A549 (cell line): ENCODE measurements at regions not wholly inside any gene's neighbourhood (a gene's known extent, or its start where the extent isn't known, plus 50 kb on each side); places are given as distances from the start of the nearest gene placed in this dataset.

Experiments used
- ATAC-seq, 2 experiments: fragments of 200-7000 bp in 1 of 2; fragments of >200 bp in 1 of 2; cut with Nextera tagmentation in 1 of 2; cut with Tn5 transposase in 1 of 2; 3 replicates each; pipeline versions ENCODE4 v1.8.0 to v1.9.1; 2018 to 2020; ENCODE audit warnings: mild to moderate bottlenecking in 1 of 2, moderate library complexity in 1 of 2
- CTCF ChIA-PET: fragments of 300-600 bp; sonication (Branson Sonifier 250); formaldehyde crosslinking; extraction: SDS; loops from one replicate; lab custom pipeline; 2021; ENCODE audit warnings: antibody characterized with exemption, inconsistent platforms; lab: Yijun Ruan, JAX
- POLR2A ChIA-PET: fragments of 350-600 bp; formaldehyde crosslinking; extraction: SDS; loops from one replicate; lab custom pipeline; 2021; ENCODE audit warnings: antibody characterized with exemption, inconsistent platforms; lab: Yijun Ruan, JAX
- DNase-seq, 2 experiments: peaks; one replicate each; pipeline versions ENCODE4 v3.0.0 to v3.0.0-alpha.2; 2011 to 2016; ENCODE audit warnings: low read depth in 1 of 2, low spot score in 1 of 2
- FAIRE-seq: peaks from 2 replicates; lab custom pipeline; 2011; peaks lifted over from hg19 to GRCh38; lab: Jason Lieb, UNC
- H3K27ac ChIP-seq, 2 experiments: fragments of >200 bp; sonication (Bioruptor Twin); formaldehyde crosslinking; 3 replicates each; pipeline ENCODE4 v1.5.1; 2016 to 2017
- H3K4me1 ChIP-seq: fragments of >200 bp; sonication (Bioruptor Twin); formaldehyde crosslinking; 3 replicates; pipeline ENCODE4 v1.6.1; 2016
- H3K4me2 ChIP-seq: fragments of >200 bp; sonication (Bioruptor Twin); formaldehyde crosslinking; 3 replicates; pipeline ENCODE4 v1.6.1; 2016
- H3K4me3 ChIP-seq: fragments of >200 bp; sonication (Bioruptor Twin); formaldehyde crosslinking; 3 replicates; pipeline ENCODE4 v1.5.1; 2016
- H3K9me3 ChIP-seq: fragments of >200 bp; sonication (Bioruptor Twin); formaldehyde crosslinking; 3 replicates; pipeline ENCODE4 v1.6.1; 2016
- CBX8 ChIP-seq: fragments of 200-600 bp; sonication (generic); IDR thresholded peaks from 2 replicates; pipeline ENCODE4 v1.6.1; 2016
- CTCF ChIP-seq: fragments of >200 bp; sonication (Bioruptor Twin); formaldehyde crosslinking; IDR thresholded peaks from 3 replicates; pipeline ENCODE4 v1.5.1; 2016
- ELK1 ChIP-seq: fragments of 150-350 bp; IDR thresholded peaks from 2 replicates; pipeline ENCODE4 v1.6.1; 2014; ENCODE audit warnings: low read depth, mild to moderate bottlenecking, low read length
- ESRRA ChIP-seq: fragments of 150-350 bp; IDR thresholded peaks from 2 replicates; pipeline ENCODE4 v1.6.1; 2014; ENCODE audit warnings: mild to moderate bottlenecking, low read length, borderline replicate concordance
- FOSB ChIP-seq: fragments of 250-450 bp; sonication (Bioruptor Pico); IDR thresholded peaks from 2 replicates; pipeline ENCODE4 v1.5.0; 2020; ENCODE audit warnings: mild to moderate bottlenecking, moderate library complexity
- HES2 ChIP-seq: fragments of >200 bp; sonication (Bioruptor Twin); formaldehyde crosslinking; IDR thresholded peaks from 2 replicates; pipeline ENCODE4 v1.6.1; 2016
- NFE2L2 ChIP-seq: fragments of 150-350 bp; conservative IDR thresholded peaks from 2 replicates; pipeline ENCODE4 v1.6.1; 2014; ENCODE audit warnings: low read length
- NR3C1 ChIP-seq: fragments of >200 bp; sonication (Bioruptor Twin); formaldehyde crosslinking; IDR thresholded peaks from 3 replicates; pipeline ENCODE4 v1.6.1; 2017
- PBX3 ChIP-seq: IDR thresholded peaks from 2 replicates; pipeline ENCODE4 v1.6.1; 2012
- PHF8 ChIP-seq: fragments of 200-600 bp; sonication (generic); IDR thresholded peaks from 2 replicates; pipeline ENCODE4 v1.6.1; 2016; ENCODE audit warnings: low read depth, mild to moderate bottlenecking, antibody characterized with exemption, moderate library complexity, borderline replicate concordance
- RARB ChIP-seq: fragments of 250-450 bp; sonication (Bioruptor Pico); IDR thresholded peaks from 2 replicates; pipeline ENCODE4 v1.8.0; 2021; ENCODE audit warnings: mild to moderate bottlenecking, moderate library complexity
- RCOR1 ChIP-seq: fragments of 150-350 bp; IDR thresholded peaks from 2 replicates; pipeline ENCODE4 v1.6.1; 2014; ENCODE audit warnings: antibody characterized with exemption, low read length, low read depth
- SMC3 ChIP-seq: fragments of >200 bp; sonication (Bioruptor Twin); formaldehyde crosslinking; IDR thresholded peaks from 3 replicates; pipeline ENCODE4 v1.6.1; 2018; ENCODE audit warnings: inconsistent platforms
- SREBF2 ChIP-seq: fragments of 450-650 bp; IDR thresholded peaks from 2 replicates; pipeline ENCODE4 v1.6.1; 2014; ENCODE audit warnings: mild to moderate bottlenecking, moderate library complexity
- ZFP36 ChIP-seq: fragments of 450-650 bp; IDR thresholded peaks from 2 replicates; pipeline ENCODE4 v1.6.1; 2014; ENCODE audit warnings: borderline replicate concordance; ENCODE audit not compliant: partially characterized antibody
- ZNF302 ChIP-seq: fragments of 250-450 bp; sonication (Bioruptor Pico); IDR thresholded peaks from 2 replicates; pipeline ENCODE4 v1.9.0; 2021; ENCODE audit warnings: inconsistent platforms, mild to moderate bottlenecking, moderate library complexity
- ZSCAN20 ChIP-seq: fragments of 250-450 bp; sonication (Bioruptor Pico); IDR thresholded peaks from 2 replicates; pipeline ENCODE4 v1.8.0; 2022; ENCODE audit warnings: mild to moderate bottlenecking, moderate library complexity
- WGBS: methylation state at CpG from one replicate; pipeline ENCODE4 v1.1.6; 2017; ENCODE audit errors: missing lambda C conversion rate; 5-methylcytosine and 5-hydroxymethylcytosine counted together
- TF ChIP-seq, protein P1 (sequence below): fragments of 450-650 bp; IDR thresholded peaks from 2 replicates; pipeline ENCODE4 v1.6.1; 2014; ENCODE audit warnings: antibody characterized with exemption
- TF ChIP-seq, protein P2 (sequence below): fragments of 200-600 bp; sonication (generic); IDR thresholded peaks from 2 replicates; pipeline ENCODE4 v1.6.1; 2016; ENCODE audit warnings: antibody characterized with exemption, mild to moderate bottlenecking, moderate library complexity
- TF ChIP-seq, protein P3 (sequence below): fragments of 250-450 bp; sonication (Bioruptor Pico); IDR thresholded peaks from 2 replicates; pipeline ENCODE4 v1.5.0; 2021; ENCODE audit warnings: mild to moderate bottlenecking, moderate library complexity, borderline replicate concordance

DNA sequence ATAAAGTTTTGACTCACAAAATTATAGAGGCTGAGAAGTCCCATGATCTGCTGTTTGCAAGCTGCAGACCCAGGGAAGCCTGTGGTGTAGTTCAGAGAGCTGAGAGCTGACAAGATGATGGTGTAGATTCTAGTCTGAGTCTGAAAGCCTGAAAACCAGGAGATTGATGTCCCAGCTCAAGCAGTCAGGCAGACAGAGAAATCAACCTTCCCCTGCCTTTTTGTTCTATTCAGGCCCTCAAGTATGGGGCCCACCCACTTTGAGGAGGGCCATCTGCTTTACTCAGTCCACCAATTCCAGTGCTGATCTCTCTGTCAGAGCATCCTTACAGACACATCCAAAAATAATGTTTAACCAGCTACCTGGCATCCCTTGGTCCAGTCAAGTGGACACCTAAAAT is 479.6 kb downstream of the STK39 start:
- CTCF ChIA-PET: no interaction called here
- no peak overlapping the region for H3K27ac ChIP-seq
- FAIRE-seq (no peak), ATAC-seq (no peak), DNase-seq (no peak)
- H3K9me3 ChIP-seq: no peaks in the 10 kb centered on the region
- H3K4me3 ChIP-seq: no peak overlapping the region
- POLR2A ChIA-PET: no interaction called here
- TF ChIP-seq HES2: no peak
- no peak for TF ChIP-seq ELK1
- no peak for TF ChIP-seq CBX8
- TF ChIP-seq, protein P1, sequence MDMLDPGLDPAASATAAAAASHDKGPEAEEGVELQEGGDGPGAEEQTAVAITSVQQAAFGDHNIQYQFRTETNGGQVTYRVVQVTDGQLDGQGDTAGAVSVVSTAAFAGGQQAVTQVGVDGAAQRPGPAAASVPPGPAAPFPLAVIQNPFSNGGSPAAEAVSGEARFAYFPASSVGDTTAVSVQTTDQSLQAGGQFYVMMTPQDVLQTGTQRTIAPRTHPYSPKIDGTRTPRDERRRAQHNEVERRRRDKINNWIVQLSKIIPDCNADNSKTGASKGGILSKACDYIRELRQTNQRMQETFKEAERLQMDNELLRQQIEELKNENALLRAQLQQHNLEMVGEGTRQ: no peak
- no peak for TF ChIP-seq ZFP36
- no peak for TF ChIP-seq PHF8
- no peak for TF ChIP-seq ESRRA
- no peak for TF ChIP-seq ZSCAN20 (CRISPR knock-in tag)
- TF ChIP-seq SMC3: no peak
- no peak for TF ChIP-seq NR3C1
- no peak for TF ChIP-seq RCOR1
- TF ChIP-seq, protein P2, sequence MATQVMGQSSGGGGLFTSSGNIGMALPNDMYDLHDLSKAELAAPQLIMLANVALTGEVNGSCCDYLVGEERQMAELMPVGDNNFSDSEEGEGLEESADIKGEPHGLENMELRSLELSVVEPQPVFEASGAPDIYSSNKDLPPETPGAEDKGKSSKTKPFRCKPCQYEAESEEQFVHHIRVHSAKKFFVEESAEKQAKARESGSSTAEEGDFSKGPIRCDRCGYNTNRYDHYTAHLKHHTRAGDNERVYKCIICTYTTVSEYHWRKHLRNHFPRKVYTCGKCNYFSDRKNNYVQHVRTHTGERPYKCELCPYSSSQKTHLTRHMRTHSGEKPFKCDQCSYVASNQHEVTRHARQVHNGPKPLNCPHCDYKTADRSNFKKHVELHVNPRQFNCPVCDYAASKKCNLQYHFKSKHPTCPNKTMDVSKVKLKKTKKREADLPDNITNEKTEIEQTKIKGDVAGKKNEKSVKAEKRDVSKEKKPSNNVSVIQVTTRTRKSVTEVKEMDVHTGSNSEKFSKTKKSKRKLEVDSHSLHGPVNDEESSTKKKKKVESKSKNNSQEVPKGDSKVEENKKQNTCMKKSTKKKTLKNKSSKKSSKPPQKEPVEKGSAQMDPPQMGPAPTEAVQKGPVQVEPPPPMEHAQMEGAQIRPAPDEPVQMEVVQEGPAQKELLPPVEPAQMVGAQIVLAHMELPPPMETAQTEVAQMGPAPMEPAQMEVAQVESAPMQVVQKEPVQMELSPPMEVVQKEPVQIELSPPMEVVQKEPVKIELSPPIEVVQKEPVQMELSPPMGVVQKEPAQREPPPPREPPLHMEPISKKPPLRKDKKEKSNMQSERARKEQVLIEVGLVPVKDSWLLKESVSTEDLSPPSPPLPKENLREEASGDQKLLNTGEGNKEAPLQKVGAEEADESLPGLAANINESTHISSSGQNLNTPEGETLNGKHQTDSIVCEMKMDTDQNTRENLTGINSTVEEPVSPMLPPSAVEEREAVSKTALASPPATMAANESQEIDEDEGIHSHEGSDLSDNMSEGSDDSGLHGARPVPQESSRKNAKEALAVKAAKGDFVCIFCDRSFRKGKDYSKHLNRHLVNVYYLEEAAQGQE: no peak
- no peak for TF ChIP-seq RARB (CRISPR knock-in tag)
- TF ChIP-seq PBX3: no peak
- TF ChIP-seq, protein P3, sequence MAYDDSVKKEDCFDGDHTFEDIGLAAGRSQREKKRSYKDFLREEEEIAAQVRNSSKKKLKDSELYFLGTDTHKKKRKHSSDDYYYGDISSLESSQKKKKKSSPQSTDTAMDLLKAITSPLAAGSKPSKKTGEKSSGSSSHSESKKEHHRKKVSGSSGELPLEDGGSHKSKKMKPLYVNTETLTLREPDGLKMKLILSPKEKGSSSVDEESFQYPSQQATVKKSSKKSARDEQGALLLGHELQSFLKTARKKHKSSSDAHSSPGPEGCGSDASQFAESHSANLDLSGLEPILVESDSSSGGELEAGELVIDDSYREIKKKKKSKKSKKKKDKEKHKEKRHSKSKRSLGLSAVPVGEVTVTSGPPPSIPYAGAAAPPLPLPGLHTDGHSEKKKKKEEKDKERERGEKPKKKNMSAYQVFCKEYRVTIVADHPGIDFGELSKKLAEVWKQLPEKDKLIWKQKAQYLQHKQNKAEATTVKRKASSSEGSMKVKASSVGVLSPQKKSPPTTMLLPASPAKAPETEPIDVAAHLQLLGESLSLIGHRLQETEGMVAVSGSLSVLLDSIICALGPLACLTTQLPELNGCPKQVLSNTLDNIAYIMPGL (CRISPR knock-in tag): no peak
- no peak for TF ChIP-seq SREBF2
- TF ChIP-seq FOSB (CRISPR knock-in tag): no peak
- H3K4me2 ChIP-seq: no peak overlapping the region
- no peaks in the 10 kb centered on the region for H3K4me1 ChIP-seq

- no peak for DNase-seq
- no peak for ATAC-seq
- no peak for TF ChIP-seq CTCF
- no peak for TF ChIP-seq RARB (CRISPR knock-in tag)
- no peak for TF ChIP-seq ZNF302 (CRISPR knock-in tag)
- TF ChIP-seq NFE2L2: no peak
- ChIA-PET CTCF (no interaction called here), POLR2A (no interaction called here)
- no peak for FAIRE-seq
- H3K4me2 ChIP-seq: no peak overlapping the region
- H3K27ac ChIP-seq: no peak overlapping the region
- 32% methylated on average over 9 of the region's 9 CpGs for WGBS
- no peak overlapping the region for H3K4me3 ChIP-seq
- no peaks in the 10 kb centered on the region for H3K9me3 ChIP-seq
- no peaks in the 10 kb centered on the region for H3K4me1 ChIP-seq
Observed at GRCh38 chr2:167764772-167765341, 482.5 kb downstream of the STK39 start.
